SIG-M5 treated with dmso at 0.1 percent for 504 hours (cell line): ENCODE measurements at regions not wholly inside any gene's neighbourhood (a gene's known extent, or its start where the extent isn't known, plus 50 kb on each side); places are given as distances from the start of the nearest gene placed in this dataset.

Experiments
- DNase-seq: peaks from one replicate; lab custom pipeline; 2025; ENCODE audit not compliant: unreplicated experiment; lab: John Stamatoyannopoulos, UW

DNA sequence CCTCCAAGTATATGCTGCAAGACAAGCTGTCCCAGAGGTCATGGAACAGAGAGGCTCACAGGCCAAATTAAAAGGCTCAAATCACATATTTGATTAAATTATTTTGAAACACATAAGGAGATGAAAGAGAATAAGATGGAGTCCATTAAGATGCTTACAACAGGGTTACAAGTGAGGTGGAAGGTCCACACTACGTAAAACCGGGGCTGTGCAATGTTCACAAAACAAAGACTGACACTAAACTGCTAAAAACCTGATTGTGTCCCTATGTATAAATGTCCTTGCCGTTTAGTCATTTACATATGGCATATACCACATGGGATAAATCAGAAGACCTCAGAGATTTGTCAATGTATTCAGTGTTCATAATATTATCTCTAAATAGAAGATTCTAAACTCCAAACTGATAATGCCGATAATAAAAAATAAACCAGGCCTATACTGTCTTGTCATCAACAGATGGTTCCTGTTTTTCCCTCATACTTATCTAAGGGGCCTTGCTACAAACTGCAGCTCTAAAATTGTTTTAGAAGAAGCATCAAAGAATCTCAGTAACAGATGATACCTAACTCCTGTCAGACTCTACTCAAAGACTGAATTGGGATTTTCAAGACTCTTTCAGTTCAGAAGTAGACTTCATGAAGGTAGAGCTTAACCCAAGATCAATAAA, 51.8 kb upstream of the RIPOR2 start:
- DNase-seq: no peak

DNA sequence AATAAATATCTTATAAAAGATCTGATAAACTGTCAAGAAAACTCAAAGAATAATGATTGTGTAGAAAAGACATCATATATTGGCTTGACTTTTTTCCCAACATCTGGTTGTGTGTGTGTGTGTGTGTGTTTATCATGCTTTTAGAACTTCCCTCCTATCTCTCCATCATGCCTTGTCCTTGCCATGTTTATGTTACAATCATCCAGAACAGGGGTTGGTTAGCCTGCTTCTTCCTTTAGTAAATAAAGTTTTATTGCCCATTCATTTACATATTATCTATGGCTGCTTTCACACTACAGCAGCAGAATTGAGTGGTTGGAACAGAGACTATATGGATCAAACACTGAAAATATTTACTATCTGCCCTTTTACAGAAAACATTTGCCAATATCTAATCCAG, 52.8 kb upstream of the RIPOR2 start:
- no peak for DNase-seq

DNA sequence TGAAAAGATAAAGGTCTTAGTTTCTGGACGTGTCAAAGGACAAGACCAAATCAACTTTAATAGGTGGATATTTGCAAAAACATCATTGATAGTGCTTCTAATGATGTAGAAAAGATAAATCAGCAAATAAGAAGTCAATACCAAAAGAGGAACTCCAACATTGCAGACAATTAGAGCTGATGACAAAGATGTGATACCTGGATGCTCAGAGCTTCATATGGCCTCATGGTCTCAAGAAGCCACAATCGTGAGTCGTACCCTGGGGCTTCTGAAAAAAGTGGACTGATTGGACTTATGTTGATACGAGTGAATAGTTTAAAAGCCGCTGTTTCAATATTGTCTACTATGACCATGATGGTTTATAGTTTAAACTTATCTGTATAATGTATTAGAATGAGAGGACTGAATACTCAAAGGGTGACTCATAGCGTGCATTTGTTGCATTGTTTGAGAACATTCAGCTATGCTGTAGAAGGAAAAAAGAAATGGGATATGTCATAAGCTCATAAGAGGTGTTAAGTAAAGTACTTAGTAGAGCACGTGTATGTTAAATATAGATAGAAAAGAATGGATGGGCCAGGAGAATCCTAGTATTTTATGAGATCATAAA, 54.6 kb upstream of the RIPOR2 start:
- no peak for DNase-seq

GRCh38 chr6:24990944-24991809, 55.4 kb upstream of the RIPOR2 start:
- no peak for DNase-seq

- peak; percentile 65 for DNase-seq
These were observed 56.2 kb upstream of the RIPOR2 start for GRCh38 chr6:24991810-24992467.

DNA sequence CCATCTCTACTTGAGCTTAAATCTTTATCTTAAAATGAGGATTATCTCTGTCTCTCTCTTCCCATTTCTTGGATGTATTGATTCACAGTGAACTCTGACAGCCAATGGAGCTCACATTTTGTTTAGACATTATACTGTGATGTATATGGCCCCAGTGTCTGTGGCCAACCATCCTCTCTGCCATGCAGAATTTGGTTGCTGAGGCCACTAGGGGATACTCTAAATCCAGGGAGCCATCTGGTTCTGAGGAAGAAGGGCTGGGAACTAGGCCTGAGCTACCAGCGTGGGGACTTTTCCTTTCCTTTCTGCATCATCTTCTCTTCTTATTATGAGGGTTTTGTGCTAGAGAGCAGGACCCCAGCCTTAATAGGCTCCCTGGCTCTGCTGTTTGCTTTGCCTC, 59.1 kb upstream of the RIPOR2 start:
- no peak for DNase-seq

DNA sequence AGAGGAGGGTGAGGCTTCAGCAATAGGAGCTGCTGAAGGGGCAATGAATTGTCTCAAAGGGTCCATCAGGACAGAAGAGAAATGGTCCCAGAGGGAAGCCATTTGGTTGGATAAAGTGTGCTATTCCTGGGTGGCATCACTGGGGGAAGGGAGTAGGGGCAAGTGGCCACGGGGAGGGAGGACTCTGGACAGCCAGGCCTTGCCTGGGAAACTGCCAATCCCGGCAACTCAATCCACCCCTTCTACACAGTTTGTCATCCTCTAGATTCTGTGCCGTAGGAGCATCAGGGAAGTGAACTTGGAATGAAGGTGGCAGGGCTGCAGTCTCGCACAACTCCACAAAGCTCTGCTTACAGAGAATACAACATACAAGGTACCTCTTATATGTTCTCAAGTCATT, 59.5 kb upstream of the RIPOR2 start:
- no peak for DNase-seq

DNA sequence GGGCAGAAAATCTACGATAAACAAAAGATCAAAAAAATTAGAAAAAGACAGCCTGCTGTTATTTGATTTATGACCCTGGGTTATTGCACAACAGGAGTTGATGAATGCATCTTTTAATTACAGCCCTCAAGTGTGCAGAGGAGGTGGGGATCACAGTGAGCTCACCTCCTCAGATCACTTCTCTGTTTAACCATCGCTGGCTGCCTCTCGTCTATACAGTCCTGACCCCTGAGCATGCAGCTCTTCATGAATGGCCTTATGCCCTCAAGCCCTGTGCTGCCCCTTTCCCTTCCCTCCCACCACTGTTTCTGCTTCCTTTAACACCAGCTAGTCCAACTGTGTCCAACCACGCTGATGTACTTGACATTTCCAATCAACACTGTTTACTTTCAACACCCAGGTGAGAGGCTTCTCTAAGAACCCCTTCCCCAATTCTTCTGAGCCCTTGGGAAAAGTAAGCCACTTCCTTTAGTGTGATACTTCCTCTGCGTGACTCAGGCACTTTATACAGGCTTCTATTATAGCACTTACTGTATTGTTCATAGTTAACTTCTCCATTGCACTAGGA, 60.6 kb upstream of the RIPOR2 start:
- DNase-seq: peak; percentile 27

DNA sequence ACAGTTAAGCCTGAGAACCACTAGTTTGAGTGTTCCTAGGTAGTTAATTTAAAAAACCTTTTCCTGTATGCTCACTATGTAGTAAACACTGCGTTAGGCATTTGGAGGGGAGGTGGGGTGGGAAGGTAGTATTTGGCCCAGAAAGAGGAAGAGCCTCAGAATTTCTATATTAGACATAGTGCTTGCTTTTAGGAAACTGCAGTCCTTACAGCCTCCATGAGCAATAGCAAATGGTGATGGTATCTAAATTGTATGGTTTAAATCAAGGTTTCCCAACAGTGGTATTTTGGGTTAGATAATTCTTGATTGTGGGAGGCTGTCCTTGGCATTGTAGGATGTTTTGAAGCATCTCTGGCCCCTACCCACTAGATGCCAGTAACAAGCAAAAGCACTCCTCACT, 61.5 kb upstream of the RIPOR2 start:
- no peak for DNase-seq

GRCh38 chr6:24997905-24998304, 62.1 kb upstream of the RIPOR2 start:
- DNase-seq: no peak

GRCh38 chr6:25002326-25003091, 66.7 kb upstream of the RIPOR2 start:
- DNase-seq: no peak

DNA sequence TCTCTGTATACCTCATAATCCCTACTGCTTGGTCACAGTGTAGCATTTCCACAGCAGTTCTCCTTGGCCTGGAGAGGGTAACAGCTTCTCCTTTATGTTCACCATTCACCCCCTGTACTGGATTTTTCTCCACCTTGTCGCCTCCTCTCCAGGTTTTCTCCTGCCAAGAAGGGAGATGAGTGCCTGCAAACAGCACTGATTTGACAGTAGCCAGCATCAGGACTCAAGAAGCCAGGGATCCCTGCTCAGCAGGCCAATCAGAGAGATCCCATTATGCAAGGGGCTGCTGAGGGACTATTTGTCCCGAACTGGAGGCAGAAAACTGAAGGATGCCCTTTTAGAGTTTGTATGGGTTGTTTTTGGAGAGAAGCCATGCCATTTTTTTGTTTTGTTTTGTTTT, 68.6 kb upstream of the RIPOR2 start:
- no peak for DNase-seq

GRCh38 chr6:25005010-25005409, 69.2 kb upstream of the RIPOR2 start:
- no peak for DNase-seq

DNA sequence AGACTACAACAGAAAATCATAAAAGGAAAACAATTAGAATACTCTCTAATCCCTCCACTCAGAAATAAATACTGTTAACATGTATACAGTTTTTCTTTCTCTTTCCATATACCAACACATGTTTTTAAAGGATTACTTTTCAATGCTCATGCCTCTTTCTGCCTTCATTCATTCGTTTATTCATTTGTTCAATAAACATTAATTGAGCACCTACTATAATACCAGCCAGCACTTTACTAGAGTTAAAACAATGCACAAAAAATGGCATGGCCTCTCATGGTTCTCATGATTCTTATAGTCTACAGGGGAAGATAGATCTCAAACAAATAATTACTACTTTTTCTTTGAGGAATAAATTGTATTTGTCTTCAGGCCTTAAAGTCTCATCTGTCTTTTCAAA, 70.3 kb upstream of the RIPOR2 start:
- no peak for DNase-seq

GRCh38 chr6:25006565-25007001, 70.8 kb upstream of the RIPOR2 start:
- DNase-seq: peak; percentile 93

- DNase-seq: peak; percentile 18
These were observed 71.5 kb upstream of the RIPOR2 start for GRCh38 chr6:25007269-25007699.

- no peak for DNase-seq
These were observed 73.1 kb upstream of the RIPOR2 start for GRCh38 chr6:25008707-25009392.

GRCh38 chr6:25009393-25009710, 73.6 kb upstream of the RIPOR2 start:
- no peak for DNase-seq

- DNase-seq: no peak
These were observed 74.4 kb upstream of the RIPOR2 start for GRCh38 chr6:25010176-25010575.
